Smooth muscle cell (in vitro differentiated cells): ENCODE measurements at regions not wholly inside any gene's neighbourhood (a gene's known extent, or its start where the extent isn't known, plus 50 kb on each side); places are given as distances from the start of the nearest gene placed in this dataset.

Experiments used
- DNase-seq: peaks from one replicate; lab custom pipeline; 2025; ENCODE audit not compliant: unreplicated experiment; lab: John Stamatoyannopoulos, UW
- H2AFZ ChIP-seq: fragments of 200-600 bp; sonication (generic); 2 replicates; pipeline ENCODE4 v1.6.0; 2016; ENCODE audit warnings: antibody characterized with exemption, low read depth, mild to moderate bottlenecking
- H3F3A ChIP-seq: fragments of 200-600 bp; sonication (generic); 2 replicates; pipeline ENCODE4 v1.6.0; 2017; ENCODE audit warnings: antibody characterized with exemption, low read depth
- H3K27ac ChIP-seq: fragments of 200-600 bp; sonication (generic); 2 replicates; pipeline ENCODE4 v1.5.1; 2016; ENCODE audit warnings: low read depth, mild to moderate bottlenecking
- H3K27me3 ChIP-seq: fragments of 200-600 bp; sonication (generic); 2 replicates; pipeline ENCODE4 v1.6.1; 2016; ENCODE audit warnings: low read depth, mild to moderate bottlenecking
- H3K36me3 ChIP-seq: fragments of 200-600 bp; sonication (generic); 2 replicates; pipeline ENCODE4 v1.5.1; 2016; ENCODE audit warnings: low read depth
- H3K4me1 ChIP-seq: fragments of 200-600 bp; sonication (generic); 2 replicates; pipeline ENCODE4 v1.5.1; 2016; ENCODE audit warnings: low read depth
- H3K4me2 ChIP-seq: fragments of 200-600 bp; sonication (generic); 2 replicates; pipeline ENCODE4 v1.6.0; 2016; ENCODE audit warnings: mild to moderate bottlenecking
- H3K4me3 ChIP-seq: fragments of 200-600 bp; sonication (generic); 2 replicates; pipeline ENCODE4 v1.5.1; 2016; ENCODE audit warnings: mild to moderate bottlenecking
- H3K79me2 ChIP-seq: fragments of 200-600 bp; sonication (generic); 2 replicates; pipeline ENCODE4 v1.6.0; 2016; ENCODE audit warnings: low read depth, mild to moderate bottlenecking
- H3K9ac ChIP-seq: fragments of 200-600 bp; sonication (generic); 2 replicates; pipeline ENCODE4 v1.6.0; 2016; ENCODE audit warnings: low read depth
- H3K9me3 ChIP-seq: fragments of 200-600 bp; sonication (generic); replicated peaks from 2 replicates; pipeline ENCODE4 v1.5.1; 2016; ENCODE audit warnings: low read depth
- H4K20me1 ChIP-seq: fragments of 200-600 bp; sonication (generic); 2 replicates; pipeline ENCODE4 v1.6.0; 2016; ENCODE audit warnings: low read depth
- WGBS: methylation state at CpG from one replicate; pipeline ENCODE4 v1.1.7; 2016; ENCODE audit warnings: low lambda C conversion rate; 5-methylcytosine and 5-hydroxymethylcytosine counted together
- TF ChIP-seq, protein P1 (sequence below): fragments of 200-600 bp; sonication (generic); IDR thresholded peaks from 2 replicates; pipeline ENCODE4 v1.5.1; 2017; ENCODE audit warnings: borderline replicate concordance, mild to moderate bottlenecking, antibody characterized with exemption; ENCODE audit not compliant: insufficient read depth, poor library complexity, severe bottlenecking

DNA sequence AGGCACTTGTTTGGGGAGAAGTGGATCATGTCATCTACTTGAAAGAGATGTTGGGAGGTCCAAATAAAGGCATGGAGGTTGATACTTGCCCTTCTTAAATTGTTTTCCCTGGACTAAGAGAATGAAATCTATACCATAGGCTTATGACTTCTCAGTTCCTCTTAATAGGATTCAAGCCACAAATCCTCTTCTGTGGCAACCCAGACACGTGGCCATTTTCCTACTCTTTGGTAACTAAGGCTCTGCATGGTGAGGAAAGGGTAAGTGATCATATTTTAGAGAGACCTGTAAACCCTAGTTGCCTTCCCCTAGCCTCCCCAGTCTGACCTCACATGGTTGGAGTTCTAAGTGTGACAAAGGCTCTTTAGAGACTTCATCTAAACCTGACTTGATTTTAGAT, 72.9 kb upstream of the CD44 start:
- H3K4me1 ChIP-seq, result no peaks in the 10 kb centered on the region

DNA sequence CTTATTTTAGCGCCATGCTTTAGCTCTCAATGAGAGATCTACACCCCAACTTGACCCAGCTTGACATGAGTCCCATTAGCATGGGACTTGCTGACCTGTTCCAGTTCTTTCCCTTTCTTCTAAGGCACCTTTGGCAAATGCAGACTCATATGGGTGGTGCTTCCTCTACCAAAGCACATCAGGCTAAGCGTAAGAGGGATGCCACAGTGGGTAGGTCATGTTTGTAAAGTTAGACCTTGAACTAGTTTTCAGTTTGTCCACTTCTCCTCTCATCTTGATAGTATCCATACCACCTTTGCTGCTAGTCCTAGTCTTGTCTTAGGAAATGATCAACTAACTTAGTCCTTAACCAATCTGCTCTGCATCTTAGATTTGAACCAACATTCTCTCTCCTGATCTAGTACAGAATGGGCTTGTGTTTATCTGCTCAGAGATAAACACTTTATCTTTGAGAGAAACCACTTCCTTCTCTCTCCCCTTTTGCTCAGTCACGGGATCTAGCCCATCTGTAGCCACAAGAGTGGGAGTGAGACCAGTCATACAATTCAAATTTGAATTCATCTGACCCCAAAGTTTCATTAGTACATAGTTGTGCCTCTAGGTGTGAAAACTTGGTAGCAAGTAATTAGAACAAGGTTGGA, 72.1 kb upstream of the CD44 start:
- TF ChIP-seq, protein P1, sequence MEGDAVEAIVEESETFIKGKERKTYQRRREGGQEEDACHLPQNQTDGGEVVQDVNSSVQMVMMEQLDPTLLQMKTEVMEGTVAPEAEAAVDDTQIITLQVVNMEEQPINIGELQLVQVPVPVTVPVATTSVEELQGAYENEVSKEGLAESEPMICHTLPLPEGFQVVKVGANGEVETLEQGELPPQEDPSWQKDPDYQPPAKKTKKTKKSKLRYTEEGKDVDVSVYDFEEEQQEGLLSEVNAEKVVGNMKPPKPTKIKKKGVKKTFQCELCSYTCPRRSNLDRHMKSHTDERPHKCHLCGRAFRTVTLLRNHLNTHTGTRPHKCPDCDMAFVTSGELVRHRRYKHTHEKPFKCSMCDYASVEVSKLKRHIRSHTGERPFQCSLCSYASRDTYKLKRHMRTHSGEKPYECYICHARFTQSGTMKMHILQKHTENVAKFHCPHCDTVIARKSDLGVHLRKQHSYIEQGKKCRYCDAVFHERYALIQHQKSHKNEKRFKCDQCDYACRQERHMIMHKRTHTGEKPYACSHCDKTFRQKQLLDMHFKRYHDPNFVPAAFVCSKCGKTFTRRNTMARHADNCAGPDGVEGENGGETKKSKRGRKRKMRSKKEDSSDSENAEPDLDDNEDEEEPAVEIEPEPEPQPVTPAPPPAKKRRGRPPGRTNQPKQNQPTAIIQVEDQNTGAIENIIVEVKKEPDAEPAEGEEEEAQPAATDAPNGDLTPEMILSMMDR, result no peak
- Histone ChIP-seq H3K9me3 (peaks cover 7% of the 10 kb centered on the region), H3K27ac (no peak overlapping the region), H2AFZ (no peak overlapping the region), H3K27me3 (no peaks in the 10 kb centered on the region), H3F3A (no peaks in the 10 kb centered on the region), H3K79me2 (no peaks in the 10 kb centered on the region), H3K36me3 (no peaks in the 10 kb centered on the region), H4K20me1 (no peaks in the 10 kb centered on the region), H3K9ac (no peak overlapping the region), H3K4me1 (no peaks in the 10 kb centered on the region), H3K4me3 (no peak overlapping the region), H3K4me2 (no peak overlapping the region)
- DNase-seq, result no peak
- WGBS, result 78% methylated on average over 3 of the region's 3 CpGs

More for the DNA sequence above, 72.9 kb upstream of the CD44 start:
- Histone ChIP-seq H3F3A (no peaks in the 10 kb centered on the region), H3K9ac (no peak overlapping the region), H3K36me3 (no peaks in the 10 kb centered on the region), H3K27ac (no peak overlapping the region), H3K27me3 (no peaks in the 10 kb centered on the region), H2AFZ (no peak overlapping the region), H3K4me3 (no peak overlapping the region), H4K20me1 (no peaks in the 10 kb centered on the region), H3K4me2 (no peak overlapping the region), H3K79me2 (no peaks in the 10 kb centered on the region), H3K9me3 (peaks cover 7% of the 10 kb centered on the region)
- DNase-seq, result no peak
- TF ChIP-seq, protein P1, result no peak
- WGBS, result 74% methylated on average over 1 of the region's 1 CpG

DNA sequence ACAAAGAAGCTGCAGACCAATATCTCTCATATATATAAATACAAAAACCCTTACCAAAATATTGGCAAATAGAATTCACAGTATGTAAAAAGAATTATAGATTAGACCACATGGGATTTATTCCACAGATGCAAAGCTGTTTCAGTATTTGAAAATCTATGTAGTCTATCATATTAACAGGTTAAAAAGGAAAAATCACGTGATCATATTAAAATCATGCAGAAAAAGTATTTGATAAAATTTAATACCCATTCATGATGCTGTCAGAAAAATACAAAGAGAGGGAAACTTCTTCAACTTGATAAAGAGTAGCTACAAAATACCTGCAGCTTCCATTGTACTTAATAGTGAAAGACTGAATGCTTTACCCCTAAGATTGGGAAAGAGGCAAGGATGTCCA, 67.2 kb upstream of the CD44 start:
- no peak overlapping the region for H2AFZ ChIP-seq
- H3K9me3 ChIP-seq, result peaks cover 7% of the 10 kb centered on the region
- H3K4me2 ChIP-seq, result no peak overlapping the region
- H3K79me2 ChIP-seq, result no peaks in the 10 kb centered on the region
- no peak overlapping the region for H3K27ac ChIP-seq
- no peaks in the 10 kb centered on the region for H4K20me1 ChIP-seq
- WGBS, result 95% methylated on average over 1 of the region's 1 CpG
- H3K9ac ChIP-seq, result no peak overlapping the region
- H3F3A ChIP-seq, result no peaks in the 10 kb centered on the region
- H3K36me3 ChIP-seq, result no peaks in the 10 kb centered on the region
- no peak for DNase-seq
- H3K27me3 ChIP-seq, result no peaks in the 10 kb centered on the region
- TF ChIP-seq, protein P1, result no peak
- H3K4me1 ChIP-seq, result no peaks in the 10 kb centered on the region
- H3K4me3 ChIP-seq, result no peak overlapping the region
